Mononuclear cell (primary cell): ENCODE measurements at regions not wholly inside any gene's neighbourhood (a gene's known extent, or its start where the extent isn't known, plus 50 kb on each side); places are given as distances from the start of the nearest gene placed in this dataset.
"Not testable (repeated sequence)": the region's sequence is repeated elsewhere in the genome, so short reads cannot be mapped to it uniquely, and the experiment has no call there.

Experiments used
- H3K27me3 ChIP-seq: 2 replicates; pipeline ENCODE4 v1.6.0; 2011; ENCODE audit warnings: low read length, control low read depth; ENCODE audit not compliant: insufficient read depth
- H3K4me1 ChIP-seq: 2 replicates; pipeline ENCODE4 v1.5.1; 2011; ENCODE audit warnings: mild to moderate bottlenecking, low read length, control low read depth; ENCODE audit not compliant: insufficient read depth
- H3K4me3 ChIP-seq: 2 replicates; pipeline ENCODE4 v1.5.1; 2011; ENCODE audit warnings: mild to moderate bottlenecking, low read length, moderate library complexity
- H3K9me3 ChIP-seq: 2 replicates; pipeline ENCODE4 v1.5.1; 2011; ENCODE audit warnings: low read depth, mild to moderate bottlenecking, control low read depth, low read length

- H3K4me3 ChIP-seq = no peak overlapping the region
- no peaks in the 10 kb centered on the region for H3K4me1 ChIP-seq
- H3K27me3 ChIP-seq = no peaks in the 10 kb centered on the region
- peaks cover 21% of the 10 kb centered on the region for H3K9me3 ChIP-seq
These were observed 264.9 kb downstream of the TLE1 start for GRCh38 chr9:81424431-81424830.

- Histone ChIP-seq H3K4me1 (no peaks in the 10 kb centered on the region), H3K4me3 (no peak overlapping the region), H3K27me3 (no peaks in the 10 kb centered on the region), H3K9me3 (peaks cover 17% of the 10 kb centered on the region)
These were observed 265.6 kb downstream of the TLE1 start for GRCh38 chr9:81423589-81424326.

- not testable (repeated sequence) for H3K9me3 ChIP-seq
These were observed 268.3 kb downstream of the TLE1 start for GRCh38 chr9:81421090-81421489.

GRCh38 chr9:81420024-81420423 is 269.3 kb downstream of the TLE1 start:
- no peaks in the 10 kb centered on the region for H3K27me3 ChIP-seq
- no peaks in the 10 kb centered on the region for H3K4me1 ChIP-seq
- H3K4me3 ChIP-seq = no peak overlapping the region
- H3K9me3 ChIP-seq = no peaks in the 10 kb centered on the region

More at GRCh38 chr9:81421090-81421489, 268.3 kb downstream of the TLE1 start:
- not testable (repeated sequence) for H3K27me3 ChIP-seq, H3K4me1 ChIP-seq, H3K4me3 ChIP-seq

- Histone ChIP-seq H3K4me1 (no peaks in the 10 kb centered on the region), H3K9me3 (no peaks in the 10 kb centered on the region), H3K4me3 (no peak overlapping the region), H3K27me3 (no peaks in the 10 kb centered on the region)
These were observed 271.4 kb downstream of the TLE1 start for GRCh38 chr9:81417941-81418340.

GRCh38 chr9:81417299-81417675 is 272.1 kb downstream of the TLE1 start:
- Histone ChIP-seq H3K9me3 (no peaks in the 10 kb centered on the region), H3K4me3 (no peak overlapping the region), H3K4me1 (no peaks in the 10 kb centered on the region), H3K27me3 (no peaks in the 10 kb centered on the region)

- Histone ChIP-seq H3K27me3 (no peaks in the 10 kb centered on the region), H3K4me1 (no peaks in the 10 kb centered on the region), H3K9me3 (no peaks in the 10 kb centered on the region), H3K4me3 (no peak overlapping the region)
These were observed 272.7 kb downstream of the TLE1 start for GRCh38 chr9:81416476-81417298.

- no peaks in the 10 kb centered on the region for H3K27me3 ChIP-seq
- no peak overlapping the region for H3K4me3 ChIP-seq
- H3K4me1 ChIP-seq = no peaks in the 10 kb centered on the region
- no peaks in the 10 kb centered on the region for H3K9me3 ChIP-seq
These were observed 274.5 kb downstream of the TLE1 start for GRCh38 chr9:81414836-81415235.

GRCh38 chr9:81411961-81412360 is 277.4 kb downstream of the TLE1 start:
- Histone ChIP-seq H3K4me1 (no peaks in the 10 kb centered on the region), H3K27me3 (no peaks in the 10 kb centered on the region), H3K9me3 (no peaks in the 10 kb centered on the region), H3K4me3 (no peak overlapping the region)

- H3K4me1 ChIP-seq = no peaks in the 10 kb centered on the region
- H3K27me3 ChIP-seq = no peaks in the 10 kb centered on the region
- H3K4me3 ChIP-seq = no peak overlapping the region
- H3K9me3 ChIP-seq = no peaks in the 10 kb centered on the region
These were observed 279.1 kb downstream of the TLE1 start for GRCh38 chr9:81410201-81410600.

GRCh38 chr9:81408951-81409350 is 280.4 kb downstream of the TLE1 start:
- Histone ChIP-seq H3K27me3 (no peaks in the 10 kb centered on the region), H3K4me1 (no peaks in the 10 kb centered on the region), H3K9me3 (no peaks in the 10 kb centered on the region), H3K4me3 (no peak overlapping the region)

- Histone ChIP-seq H3K27me3 (no peaks in the 10 kb centered on the region), H3K4me3 (no peak overlapping the region), H3K4me1 (no peaks in the 10 kb centered on the region), H3K9me3 (no peaks in the 10 kb centered on the region)
These were observed 284.3 kb downstream of the TLE1 start for GRCh38 chr9:81404931-81405598.

- Histone ChIP-seq H3K4me3 (no peak overlapping the region), H3K4me1 (no peaks in the 10 kb centered on the region), H3K9me3 (no peaks in the 10 kb centered on the region), H3K27me3 (no peaks in the 10 kb centered on the region)
These were observed 291.6 kb downstream of the TLE1 start for GRCh38 chr9:81397481-81398381.

GRCh38 chr9:81396528-81396927 is 292.8 kb downstream of the TLE1 start:
- Histone ChIP-seq H3K4me1 (no peaks in the 10 kb centered on the region), H3K4me3 (no peak overlapping the region), H3K27me3 (no peaks in the 10 kb centered on the region), H3K9me3 (no peaks in the 10 kb centered on the region)
